Fibroblast of pulmonary artery (primary cell): ENCODE measurements at regions not wholly inside any gene's neighbourhood (a gene's known extent, or its start where the extent isn't known, plus 50 kb on each side); places are given as distances from the start of the nearest gene placed in this dataset.
"Not testable (repeated sequence)": the region's sequence is repeated elsewhere in the genome, so short reads cannot be mapped to it uniquely, and the experiment has no call there.

Experiments used
- DNase-seq: peaks from one replicate; pipeline ENCODE4 v3.0.0-alpha.2; 2010; ENCODE audit warnings: low read depth
- H3K4me3 ChIP-seq: replicated peaks from 2 replicates; pipeline ENCODE4 v1.5.1; 2011; ENCODE audit warnings: low read depth, mild to moderate bottlenecking, control low read depth, low read length, moderate library complexity
- CTCF ChIP-seq: IDR thresholded peaks from 2 replicates; pipeline ENCODE4 v1.5.1; 2011; ENCODE audit warnings: mild to moderate bottlenecking, control low read depth, low read length, inconsistent platforms; ENCODE audit errors: missing control alignments

DNA sequence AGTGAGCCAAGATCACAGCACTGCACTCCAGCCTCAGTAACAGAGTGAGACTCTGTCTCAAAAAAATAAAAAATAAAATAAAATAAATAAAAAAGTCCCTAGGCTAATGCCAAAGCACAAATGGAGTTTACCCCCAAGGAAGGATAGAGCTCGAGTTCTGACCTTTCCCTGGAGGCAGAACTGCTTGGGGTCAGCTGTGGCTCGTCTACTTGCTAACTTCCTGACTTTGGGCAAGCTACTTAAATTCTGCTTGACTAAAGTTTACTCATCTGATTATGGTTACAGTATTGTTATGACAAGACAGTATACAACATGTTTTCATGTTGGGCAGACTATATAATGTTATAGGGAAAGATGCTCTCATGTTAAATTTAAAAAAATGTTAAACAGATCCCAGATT is 359.2 kb downstream of the DNAH5 start:
- TF ChIP-seq CTCF: no peak

GRCh38 chr5:13581914-13582313 is 362.6 kb downstream of the DNAH5 start:
- no peak for TF ChIP-seq CTCF
- H3K4me3 ChIP-seq: no peak overlapping the region
- DNase-seq: no peak

More for the DNA sequence above, 359.2 kb downstream of the DNAH5 start:
- no peak overlapping the region for H3K4me3 ChIP-seq
- no peak for DNase-seq

GRCh38 chr5:13581132-13581531 is 363.4 kb downstream of the DNAH5 start:
- no peak for TF ChIP-seq CTCF
- H3K4me3 ChIP-seq: no peak overlapping the region
- DNase-seq: no peak

- TF ChIP-seq CTCF: no peak
- H3K4me3 ChIP-seq: no peak overlapping the region
- DNase-seq: no peak
Measured at GRCh38 chr5:13580058-13580457, 364.4 kb downstream of the DNAH5 start.

DNA sequence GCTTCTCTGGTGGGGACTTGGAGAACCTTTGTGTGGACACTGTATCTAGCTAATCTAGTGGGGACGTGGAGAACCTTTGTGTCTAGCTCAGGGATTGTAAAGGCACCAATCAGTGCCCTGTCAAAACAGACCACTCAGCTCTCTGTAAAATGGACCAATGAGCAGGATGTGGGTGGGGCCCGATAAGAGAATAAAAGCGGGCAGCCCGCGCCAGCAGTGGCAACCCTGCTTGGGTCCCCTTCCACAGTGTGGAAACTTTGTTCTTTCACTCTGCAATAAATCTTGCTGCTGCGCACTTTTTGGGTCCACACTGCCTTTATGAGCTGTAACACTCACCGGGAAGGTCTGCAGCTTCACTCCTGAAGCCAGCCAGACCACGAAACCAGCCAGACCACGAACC is 365.4 kb downstream of the DNAH5 start:
- not testable (repeated sequence) for H3K4me3 ChIP-seq, DNase-seq

DNA sequence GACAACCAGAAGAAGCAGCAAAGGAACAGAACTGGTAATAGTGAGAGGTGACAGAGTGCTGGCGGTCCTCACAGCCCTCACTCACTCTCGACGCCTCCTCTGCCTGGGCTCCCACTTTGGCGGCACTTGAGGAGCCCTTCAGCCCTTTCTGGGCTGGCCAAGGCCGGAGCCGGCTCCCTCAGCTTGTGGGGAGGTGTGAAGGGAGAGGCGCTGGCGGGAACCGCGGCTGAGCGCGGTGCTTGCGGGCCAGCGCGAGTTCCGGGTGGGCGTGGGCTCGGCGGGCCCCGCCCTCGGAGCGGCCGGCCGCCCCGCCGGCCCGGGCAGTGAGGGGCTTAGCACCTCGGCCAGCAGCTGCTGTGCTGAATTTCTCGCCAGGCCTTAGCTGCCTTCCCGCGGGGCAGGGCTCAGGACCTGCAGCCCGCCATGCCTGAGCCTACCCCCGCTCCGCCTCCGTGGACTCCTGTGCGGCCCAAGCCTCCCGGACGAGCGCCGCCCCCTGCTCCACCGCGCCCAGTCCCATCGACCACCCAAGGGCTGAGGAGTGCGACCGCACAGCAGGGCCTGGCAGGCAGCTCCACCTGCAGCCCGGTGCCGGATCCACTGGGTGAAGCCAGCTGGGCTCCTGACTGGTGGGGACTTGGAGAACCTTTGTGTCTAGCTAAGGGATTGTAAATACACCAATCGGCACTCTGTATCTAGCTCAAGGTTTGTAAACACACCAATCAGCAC is 366.0 kb downstream of the DNAH5 start:
- H3K4me3 ChIP-seq, DNase-seq: not testable (repeated sequence)

- TF ChIP-seq CTCF: no peak
- no peak for DNase-seq
Measured at GRCh38 chr5:13574574-13574973, 369.9 kb downstream of the DNAH5 start.

GRCh38 chr5:13572163-13572562 is 372.3 kb downstream of the DNAH5 start:
- TF ChIP-seq CTCF: no peak
- DNase-seq: no peak
- no peak overlapping the region for H3K4me3 ChIP-seq

More at GRCh38 chr5:13574574-13574973, 369.9 kb downstream of the DNAH5 start:
- no peak overlapping the region for H3K4me3 ChIP-seq
